Osteoblast (primary cell): ENCODE measurements at regions not wholly inside any gene's neighbourhood (a gene's known extent, or its start where the extent isn't known, plus 50 kb on each side); places are given as distances from the start of the nearest gene placed in this dataset.

Experiments
- DNase-seq: peaks from one replicate; pipeline ENCODE4 v3.0.0; 2011; ENCODE audit warnings: low spot score, mixed read lengths; ENCODE audit not compliant: insufficient read length; ENCODE audit errors: missing footprints
- H2AFZ ChIP-seq: 2 replicates; pipeline ENCODE4 v1.6.0; 2011; ENCODE audit warnings: mild to moderate bottlenecking, low read length
- H3K27ac ChIP-seq: 2 replicates; pipeline ENCODE4 v1.5.1; 2011; ENCODE audit warnings: mild to moderate bottlenecking, low read depth, low read length, moderate library complexity
- H3K27me3 ChIP-seq: 2 replicates; pipeline ENCODE4 v1.6.0; 2012; ENCODE audit warnings: mild to moderate bottlenecking, control low read depth, inconsistent platforms, low read length, moderate library complexity; ENCODE audit not compliant: insufficient read depth
- H3K36me3 ChIP-seq: 2 replicates; pipeline ENCODE4 v1.5.1; 2011; ENCODE audit warnings: mild to moderate bottlenecking, low read length, control low read depth, moderate library complexity; ENCODE audit not compliant: insufficient read depth
- H3K4me1 ChIP-seq: 2 replicates; pipeline ENCODE4 v1.5.1; 2011; ENCODE audit warnings: mild to moderate bottlenecking, low read length, control low read depth, moderate library complexity; ENCODE audit not compliant: insufficient read depth
- H3K4me2 ChIP-seq: 2 replicates; pipeline ENCODE4 v1.6.0; 2011; ENCODE audit warnings: mild to moderate bottlenecking, low read length; ENCODE audit not compliant: insufficient read depth
- H3K4me3 ChIP-seq: fragments of 200-600 bp; sonication (generic); 3 replicates; pipeline ENCODE4 v1.5.1; 2012; ENCODE audit warnings: mild to moderate bottlenecking, low read length, inconsistent platforms; ENCODE audit not compliant: insufficient read depth
- H3K79me2 ChIP-seq: 2 replicates; pipeline ENCODE4 v1.6.0; 2012; ENCODE audit warnings: mild to moderate bottlenecking, low read length, control low read depth, inconsistent platforms; ENCODE audit not compliant: insufficient read depth
- H3K9me3 ChIP-seq: 2 replicates; pipeline ENCODE4 v1.5.1; 2011; ENCODE audit warnings: low read depth, low read length, control low read depth
- H4K20me1 ChIP-seq: 2 replicates; pipeline ENCODE4 v1.6.0; 2012; ENCODE audit warnings: mild to moderate bottlenecking, low read length, control low read depth; ENCODE audit not compliant: insufficient read depth
- CTCF ChIP-seq: IDR thresholded peaks from 2 replicates; pipeline ENCODE4 v1.5.1; 2011; ENCODE audit warnings: mild to moderate bottlenecking, low read depth, low read length, moderate library complexity; ENCODE audit errors: extremely low read depth

GRCh38 chr1:81317191-81317590 is 483.5 kb upstream of the ADGRL2 start:
- Histone ChIP-seq H3K79me2 (no peaks in the 10 kb centered on the region), H3K4me1 (no peaks in the 10 kb centered on the region), H4K20me1 (no peaks in the 10 kb centered on the region), H3K9me3 (no peaks in the 10 kb centered on the region), H3K27me3 (no peaks in the 10 kb centered on the region), H3K36me3 (no peaks in the 10 kb centered on the region), H3K4me3 (no peak overlapping the region), H3K27ac (no peak overlapping the region), H2AFZ (no peak overlapping the region), H3K4me2 (no peak overlapping the region)
- no peak for DNase-seq
- TF ChIP-seq CTCF: no peak

GRCh38 chr1:81314513-81315233 is 486.1 kb upstream of the ADGRL2 start:
- Histone ChIP-seq H3K79me2 (no peaks in the 10 kb centered on the region), H2AFZ (no peak overlapping the region), H3K9me3 (no peaks in the 10 kb centered on the region), H3K4me3 (no peak overlapping the region), H3K27ac (no peak overlapping the region), H3K4me2 (no peak overlapping the region), H3K36me3 (no peaks in the 10 kb centered on the region), H4K20me1 (no peaks in the 10 kb centered on the region), H3K27me3 (no peaks in the 10 kb centered on the region), H3K4me1 (no peaks in the 10 kb centered on the region)
- no peak for TF ChIP-seq CTCF
- DNase-seq: no peak

- Histone ChIP-seq H3K9me3 (no peaks in the 10 kb centered on the region), H3K36me3 (no peaks in the 10 kb centered on the region), H3K4me1 (no peaks in the 10 kb centered on the region), H2AFZ (no peak overlapping the region), H3K27ac (no peak overlapping the region), H4K20me1 (no peaks in the 10 kb centered on the region), H3K27me3 (no peaks in the 10 kb centered on the region), H3K4me2 (no peak overlapping the region), H3K79me2 (no peaks in the 10 kb centered on the region), H3K4me3 (no peak overlapping the region)
- DNase-seq: no peak
- no peak for TF ChIP-seq CTCF
These were observed 487.4 kb upstream of the ADGRL2 start for GRCh38 chr1:81313289-81313688.

GRCh38 chr1:81312272-81312754 is 488.4 kb upstream of the ADGRL2 start:
- H3K4me1 ChIP-seq: no peaks in the 10 kb centered on the region
- no peaks in the 10 kb centered on the region for H3K79me2 ChIP-seq
- H3K4me2 ChIP-seq: no peak overlapping the region
- H3K4me3 ChIP-seq: no peak overlapping the region
- H3K27me3 ChIP-seq: no peaks in the 10 kb centered on the region
- DNase-seq: no peak
- H3K36me3 ChIP-seq: no peaks in the 10 kb centered on the region
- TF ChIP-seq CTCF: no peak
- no peak overlapping the region for H2AFZ ChIP-seq
- no peaks in the 10 kb centered on the region for H3K9me3 ChIP-seq
- no peaks in the 10 kb centered on the region for H4K20me1 ChIP-seq
- H3K27ac ChIP-seq: no peak overlapping the region
